ENCODE measurements at regions not wholly inside any gene's neighbourhood (a gene's known extent, or its start where the extent isn't known, plus 50 kb on each side); places are given as distances from the start of the nearest gene placed in this dataset.

DNA sequence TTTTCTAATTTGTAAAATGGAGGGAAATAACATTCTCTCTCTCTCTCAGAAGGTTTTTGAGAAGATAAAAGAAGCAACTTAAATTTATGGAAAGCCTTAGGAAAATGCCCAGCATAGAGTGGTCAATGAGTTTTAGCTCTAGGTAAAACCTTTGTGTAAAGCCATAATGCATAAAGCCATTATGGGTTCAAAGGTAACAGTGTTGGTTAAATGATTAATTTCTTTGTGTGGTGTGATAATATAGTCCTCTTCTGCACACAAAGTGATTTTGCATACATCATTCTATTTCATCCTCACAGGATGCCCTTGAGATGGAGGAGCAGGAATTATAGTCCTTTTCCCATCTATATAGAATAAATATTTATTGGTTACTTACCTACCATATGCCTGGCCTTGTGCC, 602.9 kb downstream of the CSNK1G3 start:
- Histone ChIP-seq H3K9me3 (ENCODE audit: control insufficient read depth, low read depth, low read length) (no peaks in the 10 kb centered on the region), H2AFZ (ENCODE audit: control insufficient read depth, low read length) (no peak overlapping the region), H3K36me3 (ENCODE audit: control insufficient read depth in 2 of 2, extremely low read depth in 1 of 2, insufficient read depth in 2 of 2, low read length in 2 of 2) (no peaks in the 10 kb centered on the region), H3K9me1 (ENCODE audit: control insufficient read depth, extremely low read depth, insufficient read depth, low read length) (no peaks in the 10 kb centered on the region), H3K9ac (ENCODE audit: control insufficient read depth, extremely low read depth, insufficient read depth, low read length) (no peak overlapping the region), H3K4me1 (ENCODE audit: control insufficient read depth, extremely low read depth, insufficient read depth, low read length) (no peaks in the 10 kb centered on the region), H3K27ac (ENCODE audit: control insufficient read depth, insufficient read depth, low read length) (no peak overlapping the region), H3K4me3 (ENCODE audit: control insufficient read depth in 2 of 3, extremely low read depth in 1 of 3, insufficient read depth in 2 of 3, low read depth in 1 of 3, low read length in 3 of 3) (no peak overlapping the region), H3K79me2 (ENCODE audit: control insufficient read depth, insufficient read depth, low read length) (no peaks in the 10 kb centered on the region), H3K27me3 (ENCODE audit: control insufficient read depth, extremely low read depth, insufficient read depth, low read length) (no peaks in the 10 kb centered on the region), H4K20me1 (ENCODE audit: control insufficient read depth, extremely low read depth, insufficient read depth, low read length) (no peaks in the 10 kb centered on the region), H3K4me2 (ENCODE audit: control insufficient read depth, extremely low read depth, insufficient read depth, low read depth, low read length) (no peak overlapping the region)
- dilution Hi-C loops (cut with MboI; ENCODE audit: extremely low pct_ligation_motif_present, low sequenced_read_pairs), result no loop called here
- DNase-seq (ENCODE audit: low read depth, low spot score) (no peak), FAIRE-seq (no peak)
- TF ChIP-seq EZH2 (IDR thresholded peaks at IDR 0.05; ENCODE audit: low read length), result no peak
- TF ChIP-seq CTCF (optimal IDR thresholded peaks at IDR 0.05 in 1 of 3, IDR thresholded peaks at IDR 0.05 in 1 of 3, conservative IDR thresholded peaks at IDR 0.05 in 1 of 3; ENCODE audit: extremely low read depth in 1 of 3, insufficient read depth in 2 of 3, low read length in 3 of 3), result no peak

DNA sequence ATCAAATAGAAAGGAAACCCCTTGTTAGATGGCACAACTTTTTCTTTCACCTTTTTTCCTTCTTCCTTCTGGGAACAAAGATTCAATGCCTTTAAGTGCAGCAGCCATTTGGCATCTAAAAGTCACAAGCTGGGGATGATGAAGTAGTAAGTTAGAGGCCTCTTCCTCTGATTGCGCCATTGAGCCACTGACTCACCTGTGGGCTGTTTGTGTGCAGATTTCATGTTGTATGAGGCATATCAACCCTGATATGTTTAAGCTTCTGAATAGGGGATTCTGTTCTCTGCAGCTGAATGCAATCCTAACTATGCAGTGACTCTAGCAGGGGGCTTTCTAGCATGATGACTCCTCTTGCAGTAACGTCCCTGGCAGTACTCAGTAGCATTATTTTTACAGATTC, 599.9 kb downstream of the CSNK1G3 start:
- dilution Hi-C loops (cut with MboI; ENCODE audit: extremely low pct_ligation_motif_present, low sequenced_read_pairs), result no loop called here
- FAIRE-seq, result peak; percentile 9

More for the DNA sequence above, 599.9 kb downstream of the CSNK1G3 start:
- H3K27ac ChIP-seq (ENCODE audit: control insufficient read depth, insufficient read depth, low read length), result no peak overlapping the region
- H3K27me3 ChIP-seq (ENCODE audit: control insufficient read depth, extremely low read depth, insufficient read depth, low read length), result no peaks in the 10 kb centered on the region
- H3K4me2 ChIP-seq (ENCODE audit: control insufficient read depth, extremely low read depth, insufficient read depth, low read depth, low read length), result no peak overlapping the region
- no peak overlapping the region for H2AFZ ChIP-seq (ENCODE audit: control insufficient read depth, low read length)
- no peaks in the 10 kb centered on the region for H3K9me1 ChIP-seq (ENCODE audit: control insufficient read depth, extremely low read depth, insufficient read depth, low read length)
- DNase-seq (ENCODE audit: low read depth, low spot score), result no peak
- H3K4me3 ChIP-seq (ENCODE audit: control insufficient read depth in 2 of 3, extremely low read depth in 1 of 3, insufficient read depth in 2 of 3, low read depth in 1 of 3, low read length in 3 of 3), result no peak overlapping the region
- H3K4me1 ChIP-seq (ENCODE audit: control insufficient read depth, extremely low read depth, insufficient read depth, low read length), result no peaks in the 10 kb centered on the region
- TF ChIP-seq EZH2 (IDR thresholded peaks at IDR 0.05; ENCODE audit: low read length) (no peak), CTCF (optimal IDR thresholded peaks at IDR 0.05 in 1 of 3, IDR thresholded peaks at IDR 0.05 in 1 of 3, conservative IDR thresholded peaks at IDR 0.05 in 1 of 3; ENCODE audit: extremely low read depth in 1 of 3, insufficient read depth in 2 of 3, low read length in 3 of 3) (no peak)
- H3K9ac ChIP-seq (ENCODE audit: control insufficient read depth, extremely low read depth, insufficient read depth, low read length), result no peak overlapping the region
- H3K79me2 ChIP-seq (ENCODE audit: control insufficient read depth, insufficient read depth, low read length), result no peaks in the 10 kb centered on the region
- H3K9me3 ChIP-seq (ENCODE audit: control insufficient read depth, low read depth, low read length), result no peaks in the 10 kb centered on the region
- H3K36me3 ChIP-seq (ENCODE audit: control insufficient read depth in 2 of 2, extremely low read depth in 1 of 2, insufficient read depth in 2 of 2, low read length in 2 of 2), result no peaks in the 10 kb centered on the region
- H4K20me1 ChIP-seq (ENCODE audit: control insufficient read depth, extremely low read depth, insufficient read depth, low read length), result no peaks in the 10 kb centered on the region

Data from keratinocyte (primary cell).